Occipital lobe (tissue), 1 donor: ENCODE measurements at regions not wholly inside any gene's neighbourhood (a gene's known extent, or its start where the extent isn't known, plus 50 kb on each side); places are given as distances from the start of the nearest gene placed in this dataset.
"Not testable (repeated sequence)": the region's sequence is repeated elsewhere in the genome, so short reads cannot be mapped to it uniquely, and the experiment has no call there.

Experiments used
- DNase-seq: peaks from one replicate; lab custom pipeline; 2025; lab: John Stamatoyannopoulos, UW

DNA sequence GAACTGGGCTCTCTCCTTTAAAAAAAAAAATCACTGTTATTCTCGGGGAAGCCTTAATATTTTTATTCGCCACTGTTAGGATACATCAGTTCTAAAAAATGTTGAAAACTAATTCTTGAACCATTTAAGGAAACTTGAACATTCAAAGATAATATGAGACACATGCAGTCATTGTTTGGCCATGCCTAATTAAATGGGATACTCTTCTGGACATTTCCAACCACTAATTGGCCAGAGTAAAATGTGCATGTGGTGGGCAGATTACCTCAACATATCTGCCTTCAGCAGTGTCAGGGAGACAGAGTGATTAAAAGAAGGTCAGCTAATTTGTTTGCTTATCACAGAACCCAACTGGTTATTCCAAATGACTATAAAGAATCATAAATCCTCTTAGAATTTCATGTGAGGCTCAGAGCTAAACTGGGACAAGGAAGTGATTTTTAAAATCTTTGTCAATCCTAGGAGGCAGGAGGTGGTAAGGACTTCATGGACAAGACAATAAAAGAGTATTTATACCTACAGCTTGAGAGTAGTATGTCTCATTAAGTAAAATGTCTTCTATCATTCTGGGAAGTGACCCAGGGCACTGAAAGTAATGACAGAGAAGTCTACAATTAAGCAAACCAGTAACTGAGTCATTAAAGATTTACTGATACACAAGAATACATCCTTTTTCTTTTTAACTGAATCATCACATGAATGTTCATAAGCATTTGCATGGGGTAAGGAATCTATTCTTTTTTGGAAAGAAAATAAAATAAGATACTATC is 242.9 kb upstream of the TRPM3 start:
- DNase-seq, result no peak

- DNase-seq, result no peak
Measured at GRCh38 chr9:71363286-71363961, 242.0 kb upstream of the TRPM3 start.

DNA sequence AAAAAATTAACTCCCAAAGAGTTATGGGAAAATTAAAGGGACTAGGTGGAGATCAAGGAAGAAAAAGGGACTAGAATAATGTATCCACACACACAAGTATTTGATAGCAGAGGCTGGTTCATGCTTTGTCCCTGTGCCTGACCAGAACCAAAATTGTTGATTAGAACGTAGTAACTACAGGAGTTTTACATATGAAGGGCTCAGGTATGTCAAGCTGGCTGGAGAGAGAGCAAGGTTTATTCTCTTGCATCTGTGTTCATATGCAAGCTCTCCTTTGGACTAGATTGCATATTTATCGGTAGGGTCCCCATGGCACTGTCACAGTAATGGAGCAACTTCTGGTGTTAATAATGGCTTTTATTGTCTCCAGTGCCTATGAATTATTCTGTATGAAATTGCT is 239.9 kb upstream of the TRPM3 start:
- no peak for DNase-seq

- no peak for DNase-seq
Measured at GRCh38 chr9:71357346-71357745, 235.9 kb upstream of the TRPM3 start.

- DNase-seq, result no peak
Measured at GRCh38 chr9:71355884-71356283, 234.5 kb upstream of the TRPM3 start.

DNA sequence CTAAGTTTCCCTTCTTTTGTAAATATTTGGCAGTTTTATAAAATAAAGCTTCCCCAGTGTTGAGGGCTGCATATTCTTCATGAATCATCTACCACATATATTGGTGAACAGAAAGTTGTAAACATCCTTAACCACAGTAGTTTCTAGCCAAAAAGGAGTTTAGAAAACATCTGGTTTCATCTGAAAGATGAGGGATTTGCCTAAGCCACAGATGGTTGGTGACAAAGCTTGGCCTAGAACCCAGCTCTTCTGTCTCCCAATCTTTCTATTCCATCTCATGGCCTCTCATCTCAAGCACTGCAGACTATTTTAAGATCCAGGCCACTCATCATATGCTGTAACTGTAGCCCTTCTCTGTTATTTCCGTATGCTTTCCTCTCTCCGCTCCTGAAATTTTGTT is 232.3 kb upstream of the TRPM3 start:
- no peak for DNase-seq

DNA sequence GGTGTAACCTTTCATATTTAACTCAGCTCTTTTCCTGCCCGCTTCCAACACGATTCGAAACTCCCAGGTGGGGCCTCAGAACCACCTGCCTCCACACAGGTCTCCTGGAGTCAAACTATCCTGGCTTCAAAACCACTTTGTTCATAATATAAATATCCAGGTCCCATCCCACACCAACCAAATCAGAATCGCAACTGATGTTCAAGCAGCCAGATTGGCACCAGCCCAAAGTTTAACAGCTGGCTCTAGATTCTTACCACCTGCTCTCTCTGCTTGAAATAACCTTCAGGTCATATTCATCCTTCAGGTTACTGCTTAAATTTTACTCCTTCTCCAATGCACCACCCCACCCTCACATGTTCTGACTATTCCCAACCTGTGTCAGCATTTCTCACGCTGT is 231.4 kb upstream of the TRPM3 start:
- DNase-seq, result no peak

GRCh38 chr9:71349218-71349617 is 227.8 kb upstream of the TRPM3 start:
- no peak for DNase-seq

- no peak for DNase-seq
Measured at GRCh38 chr9:71333321-71333720, 211.9 kb upstream of the TRPM3 start.

GRCh38 chr9:71331603-71332002 is 210.2 kb upstream of the TRPM3 start:
- no peak for DNase-seq

DNA sequence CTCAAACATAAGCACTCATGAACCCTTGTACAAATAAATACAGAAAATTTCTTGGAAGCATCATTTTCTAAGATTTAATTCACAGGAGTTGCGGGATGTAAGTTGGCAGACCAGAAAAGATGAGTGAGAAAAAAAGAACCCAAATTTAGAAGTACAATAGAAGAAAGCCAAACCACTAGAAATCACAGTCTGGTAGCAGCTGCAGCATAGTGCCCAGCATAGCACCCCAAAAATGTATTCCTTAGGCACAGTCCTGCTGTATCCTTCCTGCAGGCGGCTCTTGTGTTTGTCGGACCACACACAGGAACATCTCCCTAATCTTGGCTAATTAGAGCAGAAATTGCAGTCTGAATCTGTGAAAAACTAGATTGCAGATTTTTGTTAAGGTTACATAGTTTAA is 208.5 kb upstream of the TRPM3 start:
- DNase-seq, result no peak

DNA sequence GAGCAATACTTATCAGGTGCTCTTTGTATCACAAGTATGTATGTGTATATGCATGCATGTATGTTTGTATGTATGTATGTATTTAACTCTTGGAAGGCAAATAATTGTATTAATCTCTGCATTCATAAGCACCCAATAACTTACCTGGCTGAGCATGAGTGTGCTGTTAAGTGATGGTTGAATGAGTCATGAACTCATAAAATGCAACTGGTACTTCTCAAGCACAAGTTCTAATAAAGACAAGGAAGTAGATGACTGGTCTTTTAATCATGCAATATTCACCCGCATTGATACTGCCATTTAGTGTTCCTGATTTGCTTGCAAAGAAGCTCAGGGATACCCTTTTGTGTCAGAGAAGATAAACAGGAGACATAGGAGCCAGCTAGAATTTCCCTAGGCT is 204.9 kb upstream of the TRPM3 start:
- DNase-seq, result no peak

DNA sequence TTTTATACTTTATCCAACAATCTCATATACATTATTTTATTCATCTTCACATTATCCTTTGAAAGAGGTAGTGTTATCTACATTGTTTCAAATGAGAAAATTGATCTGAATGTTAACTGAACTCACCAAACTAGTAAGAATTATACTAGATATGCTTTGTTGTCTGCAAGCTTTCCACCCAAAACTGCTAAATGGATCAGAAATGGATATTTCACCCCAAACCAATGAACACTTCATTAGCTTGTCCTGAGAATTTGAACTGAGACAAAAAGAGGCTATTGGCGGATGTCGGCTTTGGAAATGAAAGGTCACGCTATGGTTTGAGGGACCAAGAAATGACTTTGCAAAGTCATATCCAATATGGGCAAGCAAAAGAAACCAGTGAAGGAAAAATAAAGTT is 201.9 kb upstream of the TRPM3 start:
- DNase-seq, result no peak

GRCh38 chr9:71322311-71322710 is 200.9 kb upstream of the TRPM3 start:
- no peak for DNase-seq

DNA sequence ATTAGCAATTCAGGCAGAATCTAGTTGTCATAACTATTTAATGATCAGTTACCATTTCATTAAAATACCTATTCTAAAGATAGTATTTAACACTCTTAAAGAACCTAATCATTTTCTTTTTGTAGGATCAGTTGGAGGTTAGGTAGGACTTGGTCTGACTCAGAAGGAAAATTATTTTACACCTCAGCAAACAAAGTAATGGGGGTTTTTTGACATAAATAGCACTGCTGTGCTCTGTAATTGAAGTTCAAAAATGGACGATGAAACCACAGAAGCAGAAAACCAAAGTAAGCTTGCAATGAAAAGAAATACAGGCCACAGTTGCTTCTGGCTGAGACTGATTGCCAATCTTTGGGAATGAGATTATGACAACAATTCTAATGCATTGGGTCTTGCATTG is 187.0 kb upstream of the TRPM3 start:
- no peak for DNase-seq

- no peak for DNase-seq
Measured at GRCh38 chr9:71306134-71306533, 184.7 kb upstream of the TRPM3 start.

- no peak for DNase-seq
Measured at GRCh38 chr9:71303351-71303750, 181.9 kb upstream of the TRPM3 start.

DNA sequence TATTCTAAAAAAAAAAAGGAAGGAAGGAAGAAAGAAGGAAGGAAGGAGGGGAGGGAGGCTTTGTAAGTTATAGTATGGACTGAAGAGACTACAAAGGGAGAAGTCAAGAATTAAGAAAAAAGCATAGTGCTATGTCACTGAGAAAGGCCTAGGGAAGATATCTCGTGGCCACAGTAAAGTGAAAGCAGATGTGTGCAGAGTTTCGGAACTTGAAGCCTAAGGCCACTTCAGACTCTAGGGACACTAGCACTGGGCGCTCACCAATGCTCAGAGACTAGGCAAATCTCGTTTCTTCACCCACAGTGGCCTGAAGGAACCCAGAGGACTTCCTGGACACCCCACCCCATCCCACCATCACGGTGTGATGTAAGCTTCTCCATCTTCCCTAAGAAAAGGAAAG is 181.4 kb upstream of the TRPM3 start:
- DNase-seq, result no peak

- DNase-seq, result no peak
Measured at GRCh38 chr9:71295928-71296327, 174.5 kb upstream of the TRPM3 start.

GRCh38 chr9:71286146-71286545 is 164.7 kb upstream of the TRPM3 start:
- no peak for DNase-seq

GRCh38 chr9:71285191-71285656 is 163.8 kb upstream of the TRPM3 start:
- DNase-seq, result peak; percentile 28

- not testable (repeated sequence) for DNase-seq
Measured at GRCh38 chr9:71282116-71282515, 160.7 kb upstream of the TRPM3 start.

DNA sequence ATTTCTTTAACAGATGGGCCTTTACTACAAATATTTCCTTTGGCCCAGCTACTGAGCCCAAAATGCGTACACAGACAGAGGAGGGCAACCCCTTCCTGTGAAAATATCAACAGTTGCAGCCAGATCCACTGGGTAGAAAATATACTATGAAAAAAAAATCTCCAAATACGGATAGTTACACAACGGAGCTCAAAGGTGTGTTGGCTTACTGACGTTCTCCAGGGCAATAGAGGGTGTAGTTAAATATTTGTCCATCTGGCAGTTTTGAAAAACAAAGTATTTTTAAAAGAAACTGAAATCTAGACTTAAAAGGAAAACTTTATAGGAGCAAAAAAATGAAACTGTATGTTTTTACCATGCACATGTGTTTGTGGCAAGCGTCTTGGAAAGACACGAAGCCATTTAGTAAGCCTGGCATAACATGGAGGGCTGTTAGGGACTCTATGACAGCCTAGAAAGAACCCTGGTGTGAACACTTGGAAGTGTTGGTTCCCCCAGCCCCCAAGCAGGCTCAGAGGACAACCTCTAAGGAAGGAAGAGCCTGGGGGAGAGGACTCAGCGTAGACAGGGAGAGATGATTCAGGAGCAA is 157.8 kb upstream of the TRPM3 start:
- no peak for DNase-seq
